Loucy (cell line): ENCODE measurements at regions not wholly inside any gene's neighbourhood (a gene's known extent, or its start where the extent isn't known, plus 50 kb on each side); places are given as distances from the start of the nearest gene placed in this dataset.

Experiments
- H2AFZ ChIP-seq: fragments of 200-600 bp; sonication (generic); 2 replicates; pipeline ENCODE4 v1.6.0; 2016; ENCODE audit warnings: antibody characterized with exemption, mild to moderate bottlenecking, low read length, moderate library complexity
- H3F3A ChIP-seq: fragments of 200-600 bp; 2 replicates; pipeline ENCODE4 v1.6.0; 2016; ENCODE audit warnings: antibody characterized with exemption, low read depth, mild to moderate bottlenecking
- H3K27me3 ChIP-seq: fragments of 200-600 bp; sonication (generic); 2 replicates; pipeline ENCODE4 v1.6.1; 2014; ENCODE audit warnings: low read length, mild to moderate bottlenecking; ENCODE audit not compliant: insufficient read depth, poor library complexity, severe bottlenecking
- H3K36me3 ChIP-seq: fragments of 200-600 bp; sonication (generic); 2 replicates; pipeline ENCODE4 v1.6.1; 2016; ENCODE audit warnings: low read length; ENCODE audit not compliant: insufficient read depth
- H3K4me1 ChIP-seq: fragments of 200-600 bp; sonication (generic); 2 replicates; pipeline ENCODE4 v1.5.1; 2014; ENCODE audit warnings: low read length, mild to moderate bottlenecking; ENCODE audit not compliant: insufficient read depth, poor library complexity, severe bottlenecking
- H3K4me2 ChIP-seq: fragments of 200-600 bp; sonication (generic); 2 replicates; pipeline ENCODE4 v1.6.0; 2014; ENCODE audit warnings: antibody characterized with exemption, low read length, low read depth, mild to moderate bottlenecking; ENCODE audit not compliant: poor library complexity, severe bottlenecking
- H3K4me3 ChIP-seq: fragments of 200-600 bp; sonication (generic); 2 replicates; pipeline ENCODE4 v1.5.1; 2014; ENCODE audit warnings: low read length, mild to moderate bottlenecking, mixed read lengths; ENCODE audit not compliant: poor library complexity, severe bottlenecking
- H3K79me2 ChIP-seq: fragments of 200-600 bp; sonication (generic); 2 replicates; pipeline ENCODE4 v1.6.1; 2014; ENCODE audit warnings: low read length; ENCODE audit not compliant: insufficient read depth
- H3K9ac ChIP-seq: fragments of 200-600 bp; sonication (generic); 2 replicates; pipeline ENCODE4 v1.6.0; 2014; ENCODE audit warnings: mild to moderate bottlenecking, low read depth, low read length, moderate library complexity; ENCODE audit not compliant: poor library complexity, severe bottlenecking
- H3K9me2 ChIP-seq: fragments of 200-600 bp; sonication (generic); replicated peaks from 2 replicates; pipeline ENCODE4 v1.6.1; 2016; ENCODE audit warnings: low read depth, low read length, mixed read lengths
- H3K9me3 ChIP-seq: fragments of 200-600 bp; sonication (generic); 2 replicates; pipeline ENCODE4 v1.6.1; 2014; ENCODE audit warnings: mild to moderate bottlenecking, antibody characterized with exemption, low read length, low read depth; ENCODE audit not compliant: insufficient read depth
- H4K20me1 ChIP-seq: fragments of 200-600 bp; sonication (generic); 2 replicates; pipeline ENCODE4 v1.6.0; 2014; ENCODE audit warnings: antibody characterized with exemption, low read length, mild to moderate bottlenecking; ENCODE audit not compliant: insufficient read depth, poor library complexity, severe bottlenecking
- CTCF ChIP-seq: fragments of 200-600 bp; sonication (generic); conservative IDR thresholded peaks from 2 replicates; pipeline ENCODE4 v1.5.1; 2014; ENCODE audit warnings: mild to moderate bottlenecking, antibody characterized with exemption, low read length
- EZH2phosphoT487 ChIP-seq: fragments of 200-600 bp; IDR thresholded peaks from 2 replicates; pipeline ENCODE4 v1.6.1; 2018; ENCODE audit warnings: antibody characterized with exemption, mild to moderate bottlenecking, moderate library complexity, borderline replicate concordance

GRCh38 chr6:92822222-92822621 lies 597.1 kb downstream of the EPHA7 start:
- H4K20me1 ChIP-seq = no peaks in the 10 kb centered on the region
- no peaks in the 10 kb centered on the region for H3F3A ChIP-seq
- H3K9me3 ChIP-seq = no peaks in the 10 kb centered on the region
- H2AFZ ChIP-seq = no peak overlapping the region
- H3K27me3 ChIP-seq = no peaks in the 10 kb centered on the region
- no peaks in the 10 kb centered on the region for H3K79me2 ChIP-seq
- no peaks in the 10 kb centered on the region for H3K4me1 ChIP-seq
- H3K4me2 ChIP-seq = no peak overlapping the region
- H3K9me2 ChIP-seq = no peaks in the 10 kb centered on the region
- H3K4me3 ChIP-seq = no peak overlapping the region
- no peaks in the 10 kb centered on the region for H3K36me3 ChIP-seq
- H3K9ac ChIP-seq = no peak overlapping the region
- no peak for TF ChIP-seq EZH2phosphoT487
- TF ChIP-seq CTCF = no peak

GRCh38 chr6:92820601-92821000 lies 598.8 kb downstream of the EPHA7 start:
- TF ChIP-seq CTCF (no peak), EZH2phosphoT487 (no peak)
- Histone ChIP-seq H3K4me3 (no peak overlapping the region), H3K36me3 (no peaks in the 10 kb centered on the region), H3K4me1 (no peaks in the 10 kb centered on the region), H2AFZ (no peak overlapping the region), H3K27me3 (no peaks in the 10 kb centered on the region), H3K4me2 (no peak overlapping the region), H3K9me2 (no peaks in the 10 kb centered on the region), H3K9me3 (no peaks in the 10 kb centered on the region), H3F3A (no peaks in the 10 kb centered on the region), H3K79me2 (no peaks in the 10 kb centered on the region), H3K9ac (no peak overlapping the region), H4K20me1 (no peaks in the 10 kb centered on the region)

GRCh38 chr6:92810913-92811312 lies 608.4 kb downstream of the EPHA7 start:
- Histone ChIP-seq H3K36me3 (no peaks in the 10 kb centered on the region), H3K4me1 (no peaks in the 10 kb centered on the region), H3K9me2 (no peaks in the 10 kb centered on the region), H3K4me2 (no peak overlapping the region), H3K9me3 (no peaks in the 10 kb centered on the region), H3K4me3 (no peak overlapping the region), H4K20me1 (no peaks in the 10 kb centered on the region), H3K27me3 (no peaks in the 10 kb centered on the region), H3F3A (no peaks in the 10 kb centered on the region), H2AFZ (0 out of 2 replicates have a peak overlapping the region, but pooled peaks have one; percentile 20), H3K79me2 (no peaks in the 10 kb centered on the region), H3K9ac (no peak overlapping the region)
- no peak for TF ChIP-seq EZH2phosphoT487
- TF ChIP-seq CTCF = peak; percentile 87
